HUDEP-2 (cell line): ENCODE measurements at regions not wholly inside any gene's neighbourhood (a gene's known extent, or its start where the extent isn't known, plus 50 kb on each side); places are given as distances from the start of the nearest gene placed in this dataset.
"Not testable (repeated sequence)": the region's sequence is repeated elsewhere in the genome, so short reads cannot be mapped to it uniquely, and the experiment has no call there.

Source experiments
- DNase-seq, 76 experiments: peaks; one replicate each; lab custom pipeline; 2025; ENCODE audit not compliant: unreplicated experiment in 76 of 76; lab: John Stamatoyannopoulos, UW

- DNase-seq: no peak
Observed at GRCh38 chr11:90757849-90758494, 535.1 kb upstream of the CHORDC1 start.

GRCh38 chr11:90756617-90757016 lies 533.8 kb upstream of the CHORDC1 start:
- DNase-seq: no peak

- DNase-seq: no peak
Observed at GRCh38 chr11:90753546-90753945, 530.7 kb upstream of the CHORDC1 start.

GRCh38 chr11:90747057-90747456 lies 524.2 kb upstream of the CHORDC1 start:
- no peak for DNase-seq

- DNase-seq: no peak
Observed at GRCh38 chr11:90744169-90744568, 521.3 kb upstream of the CHORDC1 start.

- no peak for DNase-seq
Observed at GRCh38 chr11:90738799-90739198, 516.0 kb upstream of the CHORDC1 start.

- no peak for DNase-seq
Observed at GRCh38 chr11:90737444-90738050, 514.7 kb upstream of the CHORDC1 start.

GRCh38 chr11:90732486-90732885 lies 509.6 kb upstream of the CHORDC1 start:
- no peak for DNase-seq

- no peak for DNase-seq
Observed at GRCh38 chr11:90723475-90723874, 500.6 kb upstream of the CHORDC1 start.

- no peak for DNase-seq
Observed at GRCh38 chr11:90722552-90723190, 499.8 kb upstream of the CHORDC1 start.

GRCh38 chr11:90717522-90717921 lies 494.7 kb upstream of the CHORDC1 start:
- no peak for DNase-seq

GRCh38 chr11:90705661-90706060 lies 482.8 kb upstream of the CHORDC1 start:
- DNase-seq: no peak

- DNase-seq: no peak
Observed at GRCh38 chr11:90704510-90704909, 481.7 kb upstream of the CHORDC1 start.

GRCh38 chr11:90701716-90702115 lies 478.9 kb upstream of the CHORDC1 start:
- no peak for DNase-seq

- no peak for DNase-seq
Observed at GRCh38 chr11:90700789-90701439, 478.1 kb upstream of the CHORDC1 start.

- no peak for DNase-seq
Observed at GRCh38 chr11:90699791-90700400, 477.0 kb upstream of the CHORDC1 start.

- DNase-seq: no peak
Observed at GRCh38 chr11:90698238-90698637, 475.4 kb upstream of the CHORDC1 start.

- not testable (repeated sequence) for DNase-seq
Observed at GRCh38 chr11:90675496-90675895, 452.6 kb upstream of the CHORDC1 start.

- DNase-seq: no peak
Observed at GRCh38 chr11:90669094-90669493, 446.2 kb upstream of the CHORDC1 start.

GRCh38 chr11:90668502-90668901 lies 445.7 kb upstream of the CHORDC1 start:
- DNase-seq: no peak

- no peak for DNase-seq
Observed at GRCh38 chr11:90661233-90661632, 438.4 kb upstream of the CHORDC1 start.
